MCF 10A (cell line): ENCODE measurements at regions not wholly inside any gene's neighbourhood (a gene's known extent, or its start where the extent isn't known, plus 50 kb on each side); places are given as distances from the start of the nearest gene placed in this dataset.

Experiments used
- BruUV-seq: library from RNA; stranded (reverse); fragments of 400-500 nt; replicated peaks from 2 replicates; lab custom pipeline; 2021; lab: Mats Ljungman, UMichigan
- CTCF ChIA-PET: fragments of 300-600 bp; sonication (Branson Sonifier 250); formaldehyde crosslinking; extraction: SDS; loops from one replicate; lab custom pipeline; 2021; ENCODE audit warnings: antibody characterized with exemption, inconsistent platforms; lab: Yijun Ruan, JAX
- POLR2A ChIA-PET: fragments of 300-600, 350-650 bp; sonication (Branson Sonifier 250); formaldehyde crosslinking; extraction: SDS; loops from one replicate; lab custom pipeline; 2020; ENCODE audit warnings: antibody characterized with exemption, inconsistent platforms; lab: Yijun Ruan, JAX
- DNase-seq: peaks from one replicate; pipeline ENCODE4 v3.0.0-alpha.2; 2018; ENCODE audit not compliant: unreplicated experiment
- H3K27ac Mint-ChIP-seq: one replicate; pipeline ENCODE4 v1.8.0; 2022; ENCODE audit warnings: mild to moderate bottlenecking, low read depth, mixed read lengths; ENCODE audit not compliant: unreplicated experiment
- H3K27me3 Mint-ChIP-seq: one replicate; pipeline ENCODE4 v1.8.0; 2022; ENCODE audit warnings: mixed read lengths; ENCODE audit not compliant: insufficient read depth, unreplicated experiment
- H3K36me3 Mint-ChIP-seq: one replicate; pipeline ENCODE4 v1.8.0; 2022; ENCODE audit warnings: mild to moderate bottlenecking, moderate library complexity, mixed read lengths; ENCODE audit not compliant: insufficient read depth, unreplicated experiment
- H3K4me1 Mint-ChIP-seq: one replicate; pipeline ENCODE4 v1.8.0; 2022; ENCODE audit warnings: mixed read lengths; ENCODE audit not compliant: insufficient read depth, unreplicated experiment
- H3K4me3 Mint-ChIP-seq: one replicate; pipeline ENCODE4 v1.8.0; 2022; ENCODE audit warnings: mild to moderate bottlenecking, moderate library complexity, mixed read lengths; ENCODE audit not compliant: unreplicated experiment
- H3K9me3 Mint-ChIP-seq: one replicate; pipeline ENCODE4 v1.8.0; 2022; ENCODE audit warnings: mixed read lengths; ENCODE audit not compliant: unreplicated experiment
- CTCF ChIP-seq: fragments of 200-600 bp; IDR thresholded peaks from one replicate; pipeline ENCODE4 v1.8.0; 2022; ENCODE audit warnings: antibody characterized with exemption, mild to moderate bottlenecking; ENCODE audit not compliant: unreplicated experiment
- intact Hi-C: fragments of 100-400 bp; cut with micrococcal nuclease; formaldehyde crosslinking; loops from 2 replicates; pipeline ENCODE4 v1.14.1; 2022

- intact Hi-C loops = no loop called here
- CTCF ChIA-PET = interaction anchor here (0.6 kb wide), 1 partner anchor 157 kb away, joined by 3 read pairs; no protein-coding TSS in a partner anchor
- Mint-ChIP-seq H3K4me1 (no peaks in the 10 kb centered on the region), H3K27ac (no peak overlapping the region), H3K27me3 (no peaks in the 10 kb centered on the region), H3K9me3 (no peaks in the 10 kb centered on the region), H3K4me3 (no peak overlapping the region), H3K36me3 (no peaks in the 10 kb centered on the region)
- BruUV-seq = no TSS peak
- DNase-seq = no peak
- POLR2A ChIA-PET = no interaction called here
- no peak for TF ChIP-seq CTCF
These were observed 369.4 kb downstream of the CDH9 start for GRCh38 chr5:26669031-26669430.

- ChIA-PET CTCF (no interaction called here), POLR2A (no interaction called here)
- Mint-ChIP-seq H3K4me1 (no peaks in the 10 kb centered on the region), H3K27me3 (no peaks in the 10 kb centered on the region), H3K27ac (no peak overlapping the region), H3K36me3 (no peaks in the 10 kb centered on the region), H3K4me3 (no peak overlapping the region), H3K9me3 (no peaks in the 10 kb centered on the region)
- intact Hi-C loops = no loop called here
- no peak for DNase-seq
- no peak for TF ChIP-seq CTCF
- no TSS peak for BruUV-seq
These were observed 372.0 kb downstream of the CDH9 start for GRCh38 chr5:26666371-26666770.

- H3K9me3 Mint-ChIP-seq = peaks cover 7% of the 10 kb centered on the region
- H3K27ac Mint-ChIP-seq = no peak overlapping the region
- ChIA-PET POLR2A (no interaction called here), CTCF (no interaction called here)
- DNase-seq = no peak
- no peak overlapping the region for H3K4me3 Mint-ChIP-seq
- no peaks in the 10 kb centered on the region for H3K27me3 Mint-ChIP-seq
- intact Hi-C loops = no loop called here
- no peaks in the 10 kb centered on the region for H3K36me3 Mint-ChIP-seq
- TF ChIP-seq CTCF = no peak
- BruUV-seq = no TSS peak
- H3K4me1 Mint-ChIP-seq = no peaks in the 10 kb centered on the region
These were observed 374.9 kb downstream of the CDH9 start for GRCh38 chr5:26663500-26663899.

GRCh38 chr5:26662806-26663360, 375.5 kb downstream of the CDH9 start:
- no peak for DNase-seq
- no peak overlapping the region for H3K27ac Mint-ChIP-seq
- no peaks in the 10 kb centered on the region for H3K27me3 Mint-ChIP-seq
- peaks cover 7% of the 10 kb centered on the region for H3K9me3 Mint-ChIP-seq
- ChIA-PET POLR2A (no interaction called here), CTCF (no interaction called here)
- no peaks in the 10 kb centered on the region for H3K36me3 Mint-ChIP-seq
- no peak overlapping the region for H3K4me3 Mint-ChIP-seq
- intact Hi-C loops = no loop called here
- no peak for TF ChIP-seq CTCF
- BruUV-seq = no TSS peak
- no peaks in the 10 kb centered on the region for H3K4me1 Mint-ChIP-seq
